Thyroid gland (tissue), 4 donors: ENCODE measurements at regions not wholly inside any gene's neighbourhood (a gene's known extent, or its start where the extent isn't known, plus 50 kb on each side); places are given as distances from the start of the nearest gene placed in this dataset.

Source experiments
- CTCF ChIP-seq, 6 experiments: fragments of 200-600 bp in 3 of 6; fragments of 450-650 bp in 3 of 6; sonication (generic) in 3 of 6; IDR thresholded peaks; one replicate each; pipeline ENCODE4 v1.5.1; 2016 to 2019; ENCODE audit warnings: antibody characterized with exemption in 6 of 6, mild to moderate bottlenecking in 2 of 6, inconsistent platforms in 1 of 6, moderate library complexity in 1 of 6
- POLR2A ChIP-seq, 2 donors: fragments of 450-650 bp; IDR thresholded peaks; one replicate each; pipeline ENCODE4 v1.6.1; 2017; ENCODE audit warnings: antibody characterized with exemption in 2 of 2, mild to moderate bottlenecking in 2 of 2, moderate library complexity in 1 of 2

GRCh38 chr1:173303984-173304383 lies 96.9 kb upstream of the TNFSF4 start:
- TF ChIP-seq POLR2A (IDR thresholded peaks at IDR 0.05), result no peak
- TF ChIP-seq CTCF (IDR thresholded peaks at IDR 0.05), result no peak
